ENCODE measurements at regions not wholly inside any gene's neighbourhood (a gene's known extent, or its start where the extent isn't known, plus 50 kb on each side); places are given as distances from the start of the nearest gene placed in this dataset.
"Not testable (repeated sequence)": the region's sequence is repeated elsewhere in the genome, so short reads cannot be mapped to it uniquely, and the experiment has no call there.

- H3K4me1 Mint-ChIP-seq = no peaks in the 10 kb centered on the region
- no peak for DNase-seq (ENCODE audit: low spot score in 2 of 2, unreplicated experiment in 2 of 2)
These were observed 286.6 kb downstream of the COL11A1 start for GRCh38 chr1:102821707-102822106.

GRCh38 chr1:102800406-102800805 lies 307.9 kb downstream of the COL11A1 start:
- DNase-seq (ENCODE audit: low spot score in 2 of 2, unreplicated experiment in 2 of 2) = no peak
- Mint-ChIP-seq H3K4me3 (no peak overlapping the region), H3K27me3 (ENCODE audit: low read depth) (no peaks in the 10 kb centered on the region), H3K4me1 (peaks cover 2% of the 10 kb centered on the region), H3K27ac (no peak overlapping the region), H3K36me3 (no peaks in the 10 kb centered on the region), H3K9me3 (peaks cover 5% of the 10 kb centered on the region)
- no peak for TF ChIP-seq CTCF (IDR thresholded peaks at IDR 0.05; ENCODE audit: unreplicated experiment)

More at GRCh38 chr1:102821707-102822106, 286.6 kb downstream of the COL11A1 start:
- no peak for TF ChIP-seq CTCF (IDR thresholded peaks at IDR 0.05; ENCODE audit: unreplicated experiment)
- no peak overlapping the region for H3K4me3 Mint-ChIP-seq
- H3K36me3 Mint-ChIP-seq = no peaks in the 10 kb centered on the region
- no peaks in the 10 kb centered on the region for H3K27me3 Mint-ChIP-seq (ENCODE audit: low read depth)
- no peak overlapping the region for H3K27ac Mint-ChIP-seq
- no peaks in the 10 kb centered on the region for H3K9me3 Mint-ChIP-seq

- Mint-ChIP-seq H3K27me3 (ENCODE audit: low read depth) (no peaks in the 10 kb centered on the region), H3K36me3 (no peaks in the 10 kb centered on the region), H3K9me3 (no peaks in the 10 kb centered on the region), H3K4me1 (peaks cover 2% of the 10 kb centered on the region), H3K27ac (no peak overlapping the region), H3K4me3 (no peak overlapping the region)
- TF ChIP-seq CTCF (IDR thresholded peaks at IDR 0.05; ENCODE audit: unreplicated experiment) = no peak
- no peak for DNase-seq (ENCODE audit: low spot score in 2 of 2, unreplicated experiment in 2 of 2)
These were observed 308.8 kb downstream of the COL11A1 start for GRCh38 chr1:102799496-102799895.

GRCh38 chr1:102798718-102799117 lies 309.6 kb downstream of the COL11A1 start:
- no peaks in the 10 kb centered on the region for H3K36me3 Mint-ChIP-seq
- no peaks in the 10 kb centered on the region for H3K27me3 Mint-ChIP-seq (ENCODE audit: low read depth)
- no peak for DNase-seq (ENCODE audit: low spot score in 2 of 2, unreplicated experiment in 2 of 2)
- no peak overlapping the region for H3K27ac Mint-ChIP-seq
- no peaks in the 10 kb centered on the region for H3K9me3 Mint-ChIP-seq
- H3K4me1 Mint-ChIP-seq = peaks cover 2% of the 10 kb centered on the region
- no peak for TF ChIP-seq CTCF (IDR thresholded peaks at IDR 0.05; ENCODE audit: unreplicated experiment)
- no peak overlapping the region for H3K4me3 Mint-ChIP-seq

GRCh38 chr1:102796429-102796828 lies 311.9 kb downstream of the COL11A1 start:
- H3K4me1 Mint-ChIP-seq = peaks cover 2% of the 10 kb centered on the region
- no peak overlapping the region for H3K4me3 Mint-ChIP-seq
- TF ChIP-seq CTCF (IDR thresholded peaks at IDR 0.05; ENCODE audit: unreplicated experiment) = no peak
- no peak for DNase-seq (ENCODE audit: low spot score in 2 of 2, unreplicated experiment in 2 of 2)
- no peaks in the 10 kb centered on the region for H3K9me3 Mint-ChIP-seq
- no peaks in the 10 kb centered on the region for H3K27me3 Mint-ChIP-seq (ENCODE audit: low read depth)
- no peaks in the 10 kb centered on the region for H3K36me3 Mint-ChIP-seq
- H3K27ac Mint-ChIP-seq = no peak overlapping the region

GRCh38 chr1:102790997-102791396 lies 317.3 kb downstream of the COL11A1 start:
- no peak overlapping the region for H3K4me3 Mint-ChIP-seq
- H3K36me3 Mint-ChIP-seq = no peaks in the 10 kb centered on the region
- H3K9me3 Mint-ChIP-seq = no peaks in the 10 kb centered on the region
- no peaks in the 10 kb centered on the region for H3K27me3 Mint-ChIP-seq (ENCODE audit: low read depth)
- no peak for DNase-seq (ENCODE audit: low spot score in 2 of 2, unreplicated experiment in 2 of 2)
- peaks cover 5% of the 10 kb centered on the region for H3K4me1 Mint-ChIP-seq
- TF ChIP-seq CTCF (IDR thresholded peaks at IDR 0.05; ENCODE audit: unreplicated experiment) = no peak
- no peak overlapping the region for H3K27ac Mint-ChIP-seq

- not testable (repeated sequence) for H3K4me1 Mint-ChIP-seq; H3K9me3 Mint-ChIP-seq; H3K4me3 Mint-ChIP-seq; H3K27me3 Mint-ChIP-seq (ENCODE audit: low read depth); DNase-seq (ENCODE audit: low spot score in 2 of 2, unreplicated experiment in 2 of 2); H3K27ac Mint-ChIP-seq; H3K36me3 Mint-ChIP-seq
These were observed 318.4 kb downstream of the COL11A1 start for GRCh38 chr1:102789951-102790350.

All from mesothelial cell of epicardium (in vitro differentiated cells).